ENCODE measurements at regions not wholly inside any gene's neighbourhood (a gene's known extent, or its start where the extent isn't known, plus 50 kb on each side); places are given as distances from the start of the nearest gene placed in this dataset.

- Mint-ChIP-seq H3K4me1 (no peaks in the 10 kb centered on the region), H3K27me3 (ENCODE audit: low read depth) (no peaks in the 10 kb centered on the region), H3K4me3 (no peak overlapping the region), H3K9me3 (peaks cover 5% of the 10 kb centered on the region), H3K27ac (no peak overlapping the region), H3K36me3 (no peaks in the 10 kb centered on the region)
- ChIA-PET CTCF (interaction anchor here (1.1 kb wide), 1 partner anchor 804 kb away, joined by 3 read pairs; no protein-coding TSS in a partner anchor), POLR2A (no interaction called here)
- ATAC-seq (no peak), DNase-seq (ENCODE audit: low spot score) (no peak)
- TF ChIP-seq ZNF512 (CRISPR knock-in tag; IDR thresholded peaks at IDR 0.05; ENCODE audit: borderline replicate concordance) (no peak), JAZF1 (CRISPR knock-in tag; IDR thresholded peaks at IDR 0.05) (no peak), GTF2I (CRISPR knock-in tag; conservative IDR thresholded peaks at IDR 0.05) (no peak), GRHL2 (CRISPR knock-in tag; IDR thresholded peaks at IDR 0.05; ENCODE audit: insufficient replicate concordance, severe bottlenecking) (no peak), HMGXB4 (CRISPR knock-in tag; IDR thresholded peaks at IDR 0.05) (no peak), MAX (CRISPR knock-in tag; IDR thresholded peaks at IDR 0.05) (no peak), ELF4 (CRISPR knock-in tag; IDR thresholded peaks at IDR 0.05; ENCODE audit: low read depth) (no peak), TCF7 (CRISPR knock-in tag; IDR thresholded peaks at IDR 0.05; ENCODE audit: low read depth) (no peak), ERG (CRISPR knock-in tag; IDR thresholded peaks at IDR 0.05) (no peak), CTCF (IDR thresholded peaks at IDR 0.05) (no peak), E2F5 (CRISPR knock-in tag; IDR thresholded peaks at IDR 0.05) (no peak), ZMAT4 (CRISPR knock-in tag; IDR thresholded peaks at IDR 0.05) (no peak), NFATC4 (CRISPR knock-in tag; IDR thresholded peaks at IDR 0.05) (no peak), AR (CRISPR knock-in tag; IDR thresholded peaks at IDR 0.05) (no peak)
These were observed 397.7 kb upstream of the HS3ST5 start for GRCh38 chr6:114740547-114740946.

- Mint-ChIP-seq H3K36me3 (no peaks in the 10 kb centered on the region), H3K27me3 (ENCODE audit: low read depth) (no peaks in the 10 kb centered on the region), H3K4me1 (no peaks in the 10 kb centered on the region), H3K27ac (no peak overlapping the region), H3K4me3 (no peak overlapping the region), H3K9me3 (peaks cover 5% of the 10 kb centered on the region)
- CTCF ChIA-PET = no interaction called here
- TF ChIP-seq JUN (CRISPR knock-in tag; IDR thresholded peaks at IDR 0.05) (no peak), ELF4 (CRISPR knock-in tag; IDR thresholded peaks at IDR 0.05; ENCODE audit: low read depth) (no peak), E2F4 (CRISPR knock-in tag; IDR thresholded peaks at IDR 0.05; ENCODE audit: borderline replicate concordance, low read depth) (no peak), JAZF1 (CRISPR knock-in tag; IDR thresholded peaks at IDR 0.05) (no peak), SMAD4 (CRISPR knock-in tag; IDR thresholded peaks at IDR 0.05) (no peak)
- DNase-seq (ENCODE audit: low spot score) (no peak), ATAC-seq (no peak)
- POLR2A ChIA-PET = interaction anchor here (0.6 kb wide), 1 partner anchor 427 kb away, joined by 3 read pairs; no protein-coding TSS in a partner anchor
These were observed 396.8 kb upstream of the HS3ST5 start for GRCh38 chr6:114739656-114740055.
